ENCODE measurements at regions not wholly inside any gene's neighbourhood (a gene's known extent, or its start where the extent isn't known, plus 50 kb on each side); places are given as distances from the start of the nearest gene placed in this dataset.
A peak's percentile ranks its signal among the peaks of the same experiment; 100 is the strongest.

DNA sequence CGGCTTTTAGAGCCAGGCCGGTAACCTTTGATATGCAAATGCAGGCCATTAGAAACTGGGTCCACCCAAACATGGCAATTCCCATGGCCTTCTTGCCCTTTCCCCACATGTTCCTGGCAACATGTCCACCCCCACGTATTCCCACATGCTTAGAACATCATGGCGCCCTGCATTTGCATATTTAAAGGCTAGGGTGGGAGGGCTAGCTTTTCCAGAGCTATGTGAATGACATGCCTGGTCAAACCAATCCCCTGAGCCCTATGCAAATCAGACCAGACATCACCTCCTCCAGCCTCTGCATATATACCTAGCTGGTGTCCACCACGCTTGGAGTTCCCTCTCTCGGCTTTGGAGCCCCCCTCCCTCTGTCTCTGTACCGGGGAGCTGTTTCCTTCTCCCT is 481.9 kb downstream of the CDH2 start:
- BruUV-seq (replicated peaks) = no TSS peak
- intact Hi-C loops (cut with micrococcal nuclease) = no loop called here
- ChIA-PET CTCF (interaction anchor here (1.4 to 1.5 kb wide), 2 partner anchors 10 to 12 kb away, joined by 5 to 6 read pairs; no protein-coding TSS in a partner anchor), POLR2A (no interaction called here)
- TF ChIP-seq, protein P1, sequence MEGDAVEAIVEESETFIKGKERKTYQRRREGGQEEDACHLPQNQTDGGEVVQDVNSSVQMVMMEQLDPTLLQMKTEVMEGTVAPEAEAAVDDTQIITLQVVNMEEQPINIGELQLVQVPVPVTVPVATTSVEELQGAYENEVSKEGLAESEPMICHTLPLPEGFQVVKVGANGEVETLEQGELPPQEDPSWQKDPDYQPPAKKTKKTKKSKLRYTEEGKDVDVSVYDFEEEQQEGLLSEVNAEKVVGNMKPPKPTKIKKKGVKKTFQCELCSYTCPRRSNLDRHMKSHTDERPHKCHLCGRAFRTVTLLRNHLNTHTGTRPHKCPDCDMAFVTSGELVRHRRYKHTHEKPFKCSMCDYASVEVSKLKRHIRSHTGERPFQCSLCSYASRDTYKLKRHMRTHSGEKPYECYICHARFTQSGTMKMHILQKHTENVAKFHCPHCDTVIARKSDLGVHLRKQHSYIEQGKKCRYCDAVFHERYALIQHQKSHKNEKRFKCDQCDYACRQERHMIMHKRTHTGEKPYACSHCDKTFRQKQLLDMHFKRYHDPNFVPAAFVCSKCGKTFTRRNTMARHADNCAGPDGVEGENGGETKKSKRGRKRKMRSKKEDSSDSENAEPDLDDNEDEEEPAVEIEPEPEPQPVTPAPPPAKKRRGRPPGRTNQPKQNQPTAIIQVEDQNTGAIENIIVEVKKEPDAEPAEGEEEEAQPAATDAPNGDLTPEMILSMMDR (IDR thresholded peaks at IDR 0.05; ENCODE audit: unreplicated experiment) = no peak
- no peak overlapping the region for H3K4me3 Mint-ChIP-seq (ENCODE audit: unreplicated experiment)
- H3K27ac Mint-ChIP-seq (ENCODE audit: low read depth, unreplicated experiment) = no peak overlapping the region
- DNase-seq (ENCODE audit: unreplicated experiment) = no peak
- no peaks in the 10 kb centered on the region for H3K36me3 Mint-ChIP-seq (ENCODE audit: insufficient read depth, unreplicated experiment)
- H3K4me1 Mint-ChIP-seq (ENCODE audit: insufficient read depth, unreplicated experiment) = peaks cover 6% of the 10 kb centered on the region
- no peaks in the 10 kb centered on the region for H3K27me3 Mint-ChIP-seq (ENCODE audit: insufficient read depth, unreplicated experiment)
- no peaks in the 10 kb centered on the region for H3K9me3 Mint-ChIP-seq (ENCODE audit: unreplicated experiment)

DNA sequence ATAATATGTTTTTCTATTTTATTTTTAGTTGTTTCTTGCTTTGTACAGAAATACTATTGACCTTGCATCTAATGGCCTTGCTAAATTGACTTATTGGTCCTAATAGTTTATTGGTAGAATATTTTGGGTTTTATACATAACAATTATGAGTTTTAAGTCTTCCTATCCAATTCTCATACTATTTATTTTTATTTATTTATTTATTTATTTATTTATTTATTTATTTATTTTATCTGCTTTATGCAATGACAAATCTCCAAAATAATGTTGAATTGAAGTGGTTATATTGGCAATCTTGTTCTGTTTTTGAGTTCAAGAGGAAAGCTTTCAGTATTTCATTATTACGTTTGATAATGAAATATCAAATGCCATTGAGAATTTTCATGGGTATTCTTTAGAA is 488.3 kb downstream of the CDH2 start:
- no peaks in the 10 kb centered on the region for H3K27me3 Mint-ChIP-seq (ENCODE audit: insufficient read depth, unreplicated experiment)
- H3K9me3 Mint-ChIP-seq (ENCODE audit: unreplicated experiment) = peaks cover 8% of the 10 kb centered on the region
- no peaks in the 10 kb centered on the region for H3K4me1 Mint-ChIP-seq (ENCODE audit: insufficient read depth, unreplicated experiment)
- intact Hi-C loops (cut with micrococcal nuclease) = loop anchor here (5.0 to 10.0 kb wide), 3 partner anchors 326 to 671 kb away; no protein-coding TSS in a partner anchor
- ChIA-PET CTCF (no interaction called here), POLR2A (no interaction called here)
- no peaks in the 10 kb centered on the region for H3K36me3 Mint-ChIP-seq (ENCODE audit: insufficient read depth, unreplicated experiment)
- H3K4me3 Mint-ChIP-seq (ENCODE audit: unreplicated experiment) = no peak overlapping the region
- no peak overlapping the region for H3K27ac Mint-ChIP-seq (ENCODE audit: low read depth, unreplicated experiment)
- DNase-seq (ENCODE audit: unreplicated experiment) = no peak
- no TSS peak for BruUV-seq (replicated peaks)
- TF ChIP-seq, protein P1 (IDR thresholded peaks at IDR 0.05; ENCODE audit: unreplicated experiment) = no peak

DNA sequence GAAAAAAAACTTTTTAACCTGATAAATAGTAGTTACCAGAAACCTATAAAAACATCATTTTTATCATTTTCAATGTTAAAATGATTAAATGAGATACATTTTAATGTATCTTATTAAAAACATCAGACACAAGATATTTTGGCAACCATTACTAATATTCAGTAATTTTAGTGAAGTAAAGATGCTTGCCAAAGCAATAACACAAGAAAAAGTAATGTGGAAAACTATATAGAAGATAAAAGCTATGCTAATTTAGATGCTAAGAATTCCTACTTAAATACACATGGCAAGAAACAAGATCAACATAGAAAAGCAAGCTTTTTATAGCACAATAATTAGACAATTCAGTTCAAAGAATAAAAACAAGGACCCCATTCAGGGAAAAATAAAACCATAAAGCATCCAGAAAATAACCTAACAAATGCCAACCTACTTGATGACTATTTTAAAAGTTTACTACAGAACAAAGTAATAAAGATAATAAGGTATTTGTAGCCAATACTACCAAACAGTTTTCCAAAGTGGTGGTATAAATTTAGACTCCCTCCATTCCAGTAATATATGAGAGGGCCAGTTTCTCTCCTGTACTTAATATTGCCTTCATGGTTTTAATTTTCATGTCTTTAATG is 489.5 kb downstream of the CDH2 start:
- Mint-ChIP-seq H3K27me3 (ENCODE audit: insufficient read depth, unreplicated experiment) (no peaks in the 10 kb centered on the region), H3K36me3 (ENCODE audit: insufficient read depth, unreplicated experiment) (no peaks in the 10 kb centered on the region), H3K27ac (ENCODE audit: low read depth, unreplicated experiment) (no peak overlapping the region), H3K4me1 (ENCODE audit: insufficient read depth, unreplicated experiment) (no peaks in the 10 kb centered on the region), H3K9me3 (ENCODE audit: unreplicated experiment) (peaks cover 8% of the 10 kb centered on the region), H3K4me3 (ENCODE audit: unreplicated experiment) (no peak overlapping the region)
- no peak for DNase-seq (ENCODE audit: unreplicated experiment)
- ChIA-PET POLR2A (no interaction called here), CTCF (interaction anchor here (0.6 to 1.3 kb wide), 3 partner anchors 14 to 82 kb away, joined by 3 to 4 read pairs (median 3); no protein-coding TSS in a partner anchor)
- TF ChIP-seq, protein P1 (IDR thresholded peaks at IDR 0.05; ENCODE audit: unreplicated experiment) = no peak
- intact Hi-C loops (cut with micrococcal nuclease) = loop anchor here (5.0 to 10.0 kb wide), 3 partner anchors 325 to 670 kb away; no protein-coding TSS in a partner anchor
- BruUV-seq (replicated peaks) = no TSS peak

DNA sequence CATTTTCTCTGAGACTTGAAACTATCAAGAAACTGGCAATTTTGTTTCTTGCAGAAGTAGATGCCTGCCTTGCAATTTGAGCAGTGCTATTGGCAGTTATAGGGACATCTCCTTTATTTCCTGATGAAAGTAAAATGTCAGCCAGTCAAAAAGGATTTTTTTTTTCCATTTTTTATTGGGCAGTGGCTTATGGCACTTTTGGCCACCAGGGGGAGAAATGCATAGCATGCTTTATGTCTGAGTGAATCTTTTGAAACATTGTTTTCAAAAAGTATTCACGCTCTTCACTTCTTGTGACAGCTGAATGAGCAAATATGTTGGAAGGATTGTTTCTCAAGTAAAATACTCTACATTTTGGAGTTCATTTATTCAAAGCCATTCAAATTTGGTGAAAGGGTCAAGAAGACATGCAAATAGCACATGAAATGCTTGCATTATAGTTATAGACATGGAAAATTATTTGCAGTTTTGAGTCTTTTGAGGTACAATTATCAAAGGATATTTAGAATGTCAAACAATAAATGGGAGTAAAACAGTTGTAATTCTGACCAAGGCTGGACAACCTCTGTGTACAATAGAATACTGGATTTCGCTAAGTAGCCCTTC is 491.0 kb downstream of the CDH2 start:
- intact Hi-C loops (cut with micrococcal nuclease) = loop anchor here (1.0 to 10.0 kb wide), 5 partner anchors 64 to 669 kb away; no protein-coding TSS in a partner anchor
- peak; percentile 48 for DNase-seq (ENCODE audit: unreplicated experiment)
- Mint-ChIP-seq H3K4me3 (ENCODE audit: unreplicated experiment) (no peak overlapping the region), H3K27ac (ENCODE audit: low read depth, unreplicated experiment) (no peak overlapping the region), H3K9me3 (ENCODE audit: unreplicated experiment) (peaks cover 8% of the 10 kb centered on the region), H3K4me1 (ENCODE audit: insufficient read depth, unreplicated experiment) (no peaks in the 10 kb centered on the region), H3K36me3 (ENCODE audit: insufficient read depth, unreplicated experiment) (no peaks in the 10 kb centered on the region), H3K27me3 (ENCODE audit: insufficient read depth, unreplicated experiment) (no peaks in the 10 kb centered on the region)
- TF ChIP-seq, protein P1 (IDR thresholded peaks at IDR 0.05; ENCODE audit: unreplicated experiment) = peak; percentile 59
- CTCF ChIA-PET = interaction anchor here (0.5 to 2.4 kb wide), 26 partner anchors 8 to 1351 kb away, joined by 3 to 35 read pairs (median 4); no protein-coding TSS in a partner anchor
- POLR2A ChIA-PET = no interaction called here
- no TSS peak for BruUV-seq (replicated peaks)

All from MCF 10A (cell line).